22Rv1 (cell line): ENCODE measurements at regions not wholly inside any gene's neighbourhood (a gene's known extent, or its start where the extent isn't known, plus 50 kb on each side); places are given as distances from the start of the nearest gene placed in this dataset.
"Not testable (repeated sequence)": the region's sequence is repeated elsewhere in the genome, so short reads cannot be mapped to it uniquely, and the experiment has no call there.

Experiments
- H3K27ac ChIP-seq: fragments of 450-650 bp; 2 replicates; pipeline ENCODE4 v1.5.1; 2017
- ZFX ChIP-seq: fragments of 450-650 bp; IDR thresholded peaks from 2 replicates; pipeline ENCODE4 v1.6.1; 2017; ENCODE audit warnings: antibody characterized with exemption, borderline replicate concordance
- TF ChIP-seq, protein P1 (sequence below): fragments of 450-650 bp; IDR thresholded peaks from 2 replicates; pipeline ENCODE4 v1.5.1; 2017; ENCODE audit warnings: mild to moderate bottlenecking

GRCh38 chr10:36779238-36779846, 346.1 kb upstream of the ANKRD30A start:
- H3K27ac ChIP-seq, result no peak overlapping the region
- TF ChIP-seq, protein P1, sequence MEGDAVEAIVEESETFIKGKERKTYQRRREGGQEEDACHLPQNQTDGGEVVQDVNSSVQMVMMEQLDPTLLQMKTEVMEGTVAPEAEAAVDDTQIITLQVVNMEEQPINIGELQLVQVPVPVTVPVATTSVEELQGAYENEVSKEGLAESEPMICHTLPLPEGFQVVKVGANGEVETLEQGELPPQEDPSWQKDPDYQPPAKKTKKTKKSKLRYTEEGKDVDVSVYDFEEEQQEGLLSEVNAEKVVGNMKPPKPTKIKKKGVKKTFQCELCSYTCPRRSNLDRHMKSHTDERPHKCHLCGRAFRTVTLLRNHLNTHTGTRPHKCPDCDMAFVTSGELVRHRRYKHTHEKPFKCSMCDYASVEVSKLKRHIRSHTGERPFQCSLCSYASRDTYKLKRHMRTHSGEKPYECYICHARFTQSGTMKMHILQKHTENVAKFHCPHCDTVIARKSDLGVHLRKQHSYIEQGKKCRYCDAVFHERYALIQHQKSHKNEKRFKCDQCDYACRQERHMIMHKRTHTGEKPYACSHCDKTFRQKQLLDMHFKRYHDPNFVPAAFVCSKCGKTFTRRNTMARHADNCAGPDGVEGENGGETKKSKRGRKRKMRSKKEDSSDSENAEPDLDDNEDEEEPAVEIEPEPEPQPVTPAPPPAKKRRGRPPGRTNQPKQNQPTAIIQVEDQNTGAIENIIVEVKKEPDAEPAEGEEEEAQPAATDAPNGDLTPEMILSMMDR, result peak; percentile 80
- TF ChIP-seq ZFX, result no peak

DNA sequence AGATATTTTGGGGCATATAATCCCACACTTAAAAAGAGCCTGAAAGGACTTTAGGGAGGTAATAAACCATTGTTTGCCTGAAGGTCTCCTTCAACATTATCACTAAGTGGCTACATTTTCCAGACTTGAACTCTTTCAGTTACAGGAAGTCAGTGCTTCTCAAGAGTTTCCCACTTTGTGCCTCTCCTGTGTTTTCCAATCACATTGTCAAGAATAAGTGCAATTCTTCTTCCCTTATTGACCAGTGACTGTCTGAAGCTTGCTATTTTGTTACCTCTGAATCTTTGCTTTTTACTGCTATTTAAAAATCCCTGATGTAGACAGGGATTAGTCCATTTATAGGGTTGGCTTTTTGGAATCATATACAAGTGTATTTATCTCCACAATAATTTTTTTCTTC, 346.7 kb upstream of the ANKRD30A start:
- no peak for TF ChIP-seq ZFX
- TF ChIP-seq, protein P1, result no peak
- H3K27ac ChIP-seq, result no peak overlapping the region

- TF ChIP-seq, protein P1, result no peak
- TF ChIP-seq ZFX, result no peak
- no peak overlapping the region for H3K27ac ChIP-seq
Measured at GRCh38 chr10:36773652-36774051, 351.7 kb upstream of the ANKRD30A start.

DNA sequence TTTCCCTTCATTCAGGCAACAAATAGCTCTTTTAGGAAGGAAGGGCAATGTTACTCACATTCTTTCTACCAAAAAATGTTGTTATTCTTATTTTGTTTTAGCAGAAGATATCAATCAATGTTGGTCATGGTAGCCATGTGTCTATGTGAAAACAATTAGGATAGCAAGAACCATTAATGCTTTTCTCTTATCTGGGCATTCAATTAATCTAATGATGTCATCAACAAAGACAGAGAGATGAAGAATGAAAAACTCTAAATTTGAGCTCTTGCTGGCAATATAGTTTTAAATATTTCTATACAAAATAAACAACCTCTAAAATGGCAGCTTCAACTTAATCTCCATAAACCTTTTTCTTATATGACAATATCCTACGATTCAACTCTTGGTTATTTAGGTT, 353.7 kb upstream of the ANKRD30A start:
- TF ChIP-seq ZFX, result no peak
- TF ChIP-seq, protein P1, result no peak
- H3K27ac ChIP-seq, result no peak overlapping the region

DNA sequence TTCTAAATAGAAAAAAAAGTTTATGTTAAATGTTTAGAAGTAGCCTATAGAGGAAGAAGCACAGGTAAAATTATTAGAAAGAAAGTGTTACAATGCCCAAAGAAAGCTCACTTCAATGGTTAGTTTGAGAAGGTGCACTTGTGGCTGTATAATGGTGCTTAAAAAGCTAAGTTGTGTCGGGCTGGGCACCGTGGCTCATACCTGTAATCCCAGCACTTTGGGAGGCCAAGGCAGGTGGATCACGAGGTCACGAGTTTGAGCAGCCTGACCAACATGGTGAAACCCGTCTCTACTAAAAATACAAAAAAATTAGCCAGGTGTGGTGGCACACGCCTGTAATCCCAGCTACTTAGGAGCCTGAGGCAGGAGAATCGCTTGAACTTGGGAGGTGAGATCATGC, 355.7 kb upstream of the ANKRD30A start:
- not testable (repeated sequence) for H3K27ac ChIP-seq

GRCh38 chr10:36766940-36767339, 358.5 kb upstream of the ANKRD30A start:
- H3K27ac ChIP-seq, result no peak overlapping the region
- no peak for TF ChIP-seq ZFX
- TF ChIP-seq, protein P1, result no peak

DNA sequence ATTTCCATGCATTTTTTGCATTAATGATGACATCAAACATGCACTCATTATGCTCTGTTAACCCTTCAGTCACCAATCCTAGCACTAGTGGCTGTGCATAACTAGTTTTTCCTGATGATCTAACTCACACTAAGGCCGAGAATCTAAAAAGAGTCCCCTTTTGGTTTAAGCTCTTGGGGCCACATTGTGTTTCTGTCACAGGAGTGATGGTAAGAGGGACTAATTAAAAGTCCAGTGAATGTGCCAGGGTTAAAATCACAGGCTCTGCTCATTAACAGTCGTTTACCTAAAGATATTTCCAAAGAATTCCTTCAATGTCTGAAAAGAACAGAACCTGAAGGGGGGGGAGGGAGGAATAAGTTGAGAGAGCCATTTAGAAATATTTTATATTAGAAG, 359.0 kb upstream of the ANKRD30A start:
- no peak for TF ChIP-seq ZFX
- TF ChIP-seq, protein P1, result no peak
- H3K27ac ChIP-seq, result no peak overlapping the region
